A673 (cell line): ENCODE measurements at regions not wholly inside any gene's neighbourhood (a gene's known extent, or its start where the extent isn't known, plus 50 kb on each side); places are given as distances from the start of the nearest gene placed in this dataset.
A peak's percentile ranks its signal among the peaks of the same experiment; 100 is the strongest.

ENCODE experiments used
- BruUV-seq: library from RNA; stranded (reverse); fragments of 400-500 nt; replicated peaks from 2 replicates; lab custom pipeline; 2021; lab: Mats Ljungman, UMichigan
- CTCF ChIA-PET: fragments of 300-600 bp; sonication (Branson Sonifier 250); formaldehyde crosslinking; loops from one replicate; lab custom pipeline; 2022; ENCODE audit warnings: antibody characterized with exemption; lab: Charles Lee
- POLR2A ChIA-PET: fragments of 300-600 bp; sonication (Branson Sonifier 250); formaldehyde crosslinking; loops from one replicate; lab custom pipeline; 2022; ENCODE audit warnings: antibody characterized with exemption; ENCODE audit not compliant: low non-redundant PET; lab: Charles Lee
- DNase-seq: peaks from one replicate; pipeline ENCODE4 v3.0.0-alpha.2; 2015; ENCODE audit warnings: low spot score
- H3K27ac ChIP-seq: fragments of 200-600 bp; sonication (generic); 2 replicates; pipeline ENCODE4 v1.5.1; 2016; ENCODE audit warnings: mixed run types, low read depth, mild to moderate bottlenecking, mixed read lengths, antibody characterized with exemption, low read length; ENCODE audit not compliant: poor library complexity, severe bottlenecking
- H3K27me3 ChIP-seq: fragments of 200-600 bp; sonication (generic); replicated peaks from 2 replicates; pipeline ENCODE4 v1.6.1; 2017; ENCODE audit warnings: mixed run types, low read depth, mild to moderate bottlenecking, mixed read lengths, antibody characterized with exemption, low read length; ENCODE audit not compliant: insufficient read depth, poor library complexity
- H3K36me3 ChIP-seq: fragments of 200-600 bp; sonication (generic); 2 replicates; pipeline ENCODE4 v1.6.1; 2016; ENCODE audit warnings: mixed run types, mild to moderate bottlenecking, mixed read lengths, antibody characterized with exemption, low read length; ENCODE audit not compliant: insufficient read depth, poor library complexity, severe bottlenecking
- H3K4me1 ChIP-seq: fragments of 200-600 bp; sonication (generic); 2 replicates; pipeline ENCODE4 v1.6.1; 2017; ENCODE audit warnings: mixed run types, mild to moderate bottlenecking, mixed read lengths, antibody characterized with exemption, low read length; ENCODE audit not compliant: insufficient read depth, poor library complexity, severe bottlenecking
- H3K4me3 ChIP-seq: fragments of 200-600 bp; sonication (generic); 2 replicates; pipeline ENCODE4 v1.5.1; 2016; ENCODE audit warnings: low read depth, mixed run types, mild to moderate bottlenecking, mixed read lengths, low read length; ENCODE audit not compliant: poor library complexity, severe bottlenecking
- H3K9me3 ChIP-seq: fragments of 200-600 bp; sonication (generic); 2 replicates; pipeline ENCODE4 v1.6.1; 2016; ENCODE audit warnings: mixed run types, low read depth, mild to moderate bottlenecking, mixed read lengths, antibody characterized with exemption, low read length; ENCODE audit not compliant: poor library complexity, severe bottlenecking
- EZH2 ChIP-seq: fragments of 200-600 bp; sonication (generic); IDR thresholded peaks from 2 replicates; pipeline ENCODE4 v1.6.1; 2017; ENCODE audit warnings: borderline replicate concordance, low read depth, mild to moderate bottlenecking, mixed read lengths, antibody characterized with exemption, low read length; ENCODE audit not compliant: poor library complexity, severe bottlenecking
- intact Hi-C: fragments of 100-400 bp; cut with micrococcal nuclease; formaldehyde crosslinking; loops from one replicate; pipeline ENCODE4 v1.10.0; 2022; ENCODE audit not compliant: unreplicated experiment
- TF ChIP-seq, protein P1 (sequence below): fragments of 300-800, 200-600 bp; sonication (generic); conservative IDR thresholded peaks from 2 replicates; pipeline ENCODE4 v1.5.1; 2017; ENCODE audit warnings: low read depth, mild to moderate bottlenecking, antibody characterized with exemption, low read length, moderate library complexity, mixed read lengths

DNA sequence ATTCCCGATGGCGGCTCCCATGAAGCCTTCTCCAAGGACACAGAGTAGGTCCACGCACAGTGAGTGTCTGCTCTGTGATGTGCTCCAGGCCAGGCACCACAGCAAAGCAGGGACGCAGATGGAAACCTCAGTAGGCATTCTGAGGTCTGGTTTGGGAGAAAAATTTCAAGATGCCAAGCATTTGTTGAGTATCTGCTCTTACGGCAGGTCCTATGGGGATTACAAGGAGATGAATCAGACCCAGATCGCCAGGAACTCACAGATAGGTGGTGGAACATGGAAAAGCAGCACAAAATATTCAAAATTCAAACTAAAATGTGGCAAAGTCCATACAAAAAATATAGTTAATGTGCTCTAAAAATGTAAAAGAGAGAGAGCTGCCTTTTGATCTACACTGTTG lies 684.9 kb upstream of the TMEM132C start:
- Histone ChIP-seq H3K4me3 (no peak overlapping the region), H3K9me3 (no peaks in the 10 kb centered on the region), H3K4me1 (no peaks in the 10 kb centered on the region), H3K36me3 (no peaks in the 10 kb centered on the region), H3K27ac (no peak overlapping the region), H3K27me3 (peaks cover 27% of the 10 kb centered on the region)
- intact Hi-C loops, result no loop called here
- CTCF ChIA-PET, result no interaction called here
- BruUV-seq, result no TSS peak
- POLR2A ChIA-PET, result no interaction called here
- DNase-seq, result no peak
- TF ChIP-seq, protein P1, sequence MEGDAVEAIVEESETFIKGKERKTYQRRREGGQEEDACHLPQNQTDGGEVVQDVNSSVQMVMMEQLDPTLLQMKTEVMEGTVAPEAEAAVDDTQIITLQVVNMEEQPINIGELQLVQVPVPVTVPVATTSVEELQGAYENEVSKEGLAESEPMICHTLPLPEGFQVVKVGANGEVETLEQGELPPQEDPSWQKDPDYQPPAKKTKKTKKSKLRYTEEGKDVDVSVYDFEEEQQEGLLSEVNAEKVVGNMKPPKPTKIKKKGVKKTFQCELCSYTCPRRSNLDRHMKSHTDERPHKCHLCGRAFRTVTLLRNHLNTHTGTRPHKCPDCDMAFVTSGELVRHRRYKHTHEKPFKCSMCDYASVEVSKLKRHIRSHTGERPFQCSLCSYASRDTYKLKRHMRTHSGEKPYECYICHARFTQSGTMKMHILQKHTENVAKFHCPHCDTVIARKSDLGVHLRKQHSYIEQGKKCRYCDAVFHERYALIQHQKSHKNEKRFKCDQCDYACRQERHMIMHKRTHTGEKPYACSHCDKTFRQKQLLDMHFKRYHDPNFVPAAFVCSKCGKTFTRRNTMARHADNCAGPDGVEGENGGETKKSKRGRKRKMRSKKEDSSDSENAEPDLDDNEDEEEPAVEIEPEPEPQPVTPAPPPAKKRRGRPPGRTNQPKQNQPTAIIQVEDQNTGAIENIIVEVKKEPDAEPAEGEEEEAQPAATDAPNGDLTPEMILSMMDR, result no peak
- no peak for TF ChIP-seq EZH2

DNA sequence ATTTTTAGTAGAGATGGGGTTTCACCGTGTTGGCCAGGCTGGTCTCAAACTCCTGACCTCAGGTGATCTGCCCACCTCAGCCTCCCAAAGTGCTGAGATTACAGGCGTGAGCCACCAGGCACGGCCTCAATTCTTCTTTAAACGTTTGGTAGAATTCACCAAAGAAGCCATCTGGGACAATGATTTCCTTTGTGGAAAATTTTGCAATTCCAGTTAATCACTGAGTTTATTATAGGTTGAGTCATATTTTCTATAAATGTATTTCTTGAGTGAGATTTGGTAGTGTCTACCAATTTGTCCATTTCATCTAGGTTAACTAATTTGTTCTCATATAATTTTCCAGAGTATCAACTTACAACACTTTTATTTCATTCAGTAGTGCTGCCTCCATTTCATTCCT lies 683.9 kb upstream of the TMEM132C start:
- Histone ChIP-seq H3K4me1 (no peaks in the 10 kb centered on the region), H3K4me3 (no peak overlapping the region), H3K27ac (no peak overlapping the region), H3K36me3 (no peaks in the 10 kb centered on the region), H3K27me3 (peaks cover 21% of the 10 kb centered on the region), H3K9me3 (no peaks in the 10 kb centered on the region)
- intact Hi-C loops, result no loop called here
- TF ChIP-seq, protein P1, result no peak
- TF ChIP-seq EZH2, result no peak
- ChIA-PET CTCF (no interaction called here), POLR2A (no interaction called here)
- no peak for DNase-seq
- no TSS peak for BruUV-seq

DNA sequence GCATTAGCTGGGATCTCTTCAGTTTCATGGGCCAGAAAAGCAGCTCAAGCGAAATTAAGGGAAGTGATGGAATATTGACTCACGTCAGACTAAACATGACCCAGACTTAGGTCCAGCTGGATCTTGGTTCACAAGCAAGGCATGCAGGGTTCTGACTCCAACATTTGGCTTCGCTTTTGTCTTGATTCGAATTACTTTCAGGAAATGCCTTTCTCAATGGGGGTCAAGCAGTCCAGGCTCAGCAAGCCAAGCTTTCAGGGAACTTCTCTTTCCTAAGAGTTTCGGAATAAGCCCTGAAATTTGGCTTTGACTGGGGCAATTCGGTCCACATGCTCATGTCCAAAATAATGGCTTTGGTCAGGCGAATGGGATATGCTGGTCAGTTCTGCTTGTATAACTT lies 678.7 kb upstream of the TMEM132C start:
- no TSS peak for BruUV-seq

More for the DNA sequence above, 678.7 kb upstream of the TMEM132C start:
- TF ChIP-seq, protein P1, result no peak
- no peak for TF ChIP-seq EZH2
- intact Hi-C loops, result no loop called here
- Histone ChIP-seq H3K36me3 (no peaks in the 10 kb centered on the region), H3K27ac (no peak overlapping the region), H3K4me1 (no peaks in the 10 kb centered on the region), H3K9me3 (no peaks in the 10 kb centered on the region), H3K4me3 (no peak overlapping the region), H3K27me3 (peaks cover 36% of the 10 kb centered on the region)
- ChIA-PET CTCF (no interaction called here), POLR2A (no interaction called here)
- DNase-seq, result peak; percentile 2
